Skeletal muscle tissue (tissue), 3 donors: ENCODE measurements at regions not wholly inside any gene's neighbourhood (a gene's known extent, or its start where the extent isn't known, plus 50 kb on each side); places are given as distances from the start of the nearest gene placed in this dataset.

Source experiments
- H3K27ac ChIP-seq: one replicate; pipeline ENCODE4 v1.7.0; 2013; ENCODE audit warnings: mild to moderate bottlenecking, low read depth, low read length, inconsistent platforms
- H3K27me3 ChIP-seq, 3 donors: one replicate each; pipeline ENCODE4 v1.7.0; 2013; ENCODE audit warnings: low read length in 3 of 3; ENCODE audit not compliant: control insufficient read depth in 3 of 3, insufficient read depth in 3 of 3
- H3K36me3 ChIP-seq, 3 donors: one replicate each; pipeline ENCODE4 v1.7.0; 2013; ENCODE audit warnings: low read length in 3 of 3; ENCODE audit not compliant: control insufficient read depth in 3 of 3, insufficient read depth in 3 of 3
- H3K4me1 ChIP-seq, 3 donors: one replicate each; pipeline ENCODE4 v1.7.0; 2013; ENCODE audit warnings: low read length in 3 of 3, mild to moderate bottlenecking in 3 of 3; ENCODE audit not compliant: control insufficient read depth in 3 of 3, insufficient read depth in 3 of 3
- H3K4me3 ChIP-seq, 3 donors: one replicate each; pipeline ENCODE4 v1.7.0; 2013; ENCODE audit warnings: low read length in 3 of 3
- H3K9ac ChIP-seq, 3 donors: one replicate each; pipeline ENCODE4 v1.7.0; 2013; ENCODE audit warnings: low read length in 3 of 3, mild to moderate bottlenecking in 3 of 3, moderate library complexity in 2 of 3, low read depth in 1 of 3
- H3K9me3 ChIP-seq, 3 donors: one replicate each; pipeline ENCODE4 v1.7.0; 2013; ENCODE audit warnings: low read length in 3 of 3; ENCODE audit not compliant: control insufficient read depth in 3 of 3
- donor health status: Osteomylitis.

DNA sequence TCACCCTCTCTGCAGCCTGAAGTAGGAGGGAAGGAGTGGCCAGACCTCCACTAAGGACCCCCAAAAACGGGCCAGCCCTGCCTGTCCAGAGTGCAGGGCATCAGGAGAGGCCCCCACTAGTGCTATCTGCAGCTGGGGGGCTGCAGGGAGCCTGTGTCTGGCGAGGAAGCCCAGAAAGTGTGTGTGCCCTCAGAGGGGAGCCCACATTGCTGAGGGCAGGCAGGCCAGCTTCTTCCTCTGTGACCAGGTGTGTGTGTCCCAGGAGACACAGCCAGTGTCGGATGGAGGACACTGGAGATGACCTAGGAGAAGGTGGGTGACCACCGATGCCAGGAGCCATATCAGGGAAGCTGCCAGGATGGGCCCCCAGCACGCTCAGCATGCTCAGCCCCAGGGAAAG is 218.7 kb downstream of the IRX2 start:
- no peaks in the 10 kb centered on the region for H3K4me1 ChIP-seq
- H3K27ac ChIP-seq: no peak overlapping the region
- no peak overlapping the region for H3K4me3 ChIP-seq
- H3K27me3 ChIP-seq: peaks cover 0 to 2% (median 0%) of the 10 kb centered on the region in 3 donors
- H3K9ac ChIP-seq: no peak overlapping the region
- no peaks in the 10 kb centered on the region for H3K36me3 ChIP-seq
- H3K9me3 ChIP-seq: peaks cover 0 to 6% (median 2%) of the 10 kb centered on the region in 3 donors

DNA sequence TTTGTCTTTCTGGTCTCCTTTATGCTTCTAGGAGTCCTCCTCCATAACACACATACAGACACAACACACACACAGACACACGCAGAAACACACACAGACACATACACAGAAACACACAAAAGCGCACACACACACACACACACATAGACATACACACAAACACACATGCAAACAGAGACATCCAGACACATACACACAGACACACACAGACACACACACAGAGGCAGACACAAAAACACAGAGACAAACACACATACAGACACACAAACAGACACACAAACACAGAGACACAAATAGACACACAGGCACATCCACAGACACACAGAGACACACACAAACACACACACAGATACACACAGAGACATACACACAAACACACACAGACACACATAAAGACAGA is 220.2 kb downstream of the IRX2 start:
- Histone ChIP-seq H3K9ac (no peak overlapping the region), H3K36me3 (no peaks in the 10 kb centered on the region), H3K9me3 (peaks cover 0 to 7% (median 2%) of the 10 kb centered on the region in 3 donors), H3K4me1 (no peaks in the 10 kb centered on the region), H3K27ac (no peak overlapping the region), H3K4me3 (no peak overlapping the region), H3K27me3 (peaks cover 0 to 2% (median 0%) of the 10 kb centered on the region in 3 donors)

DNA sequence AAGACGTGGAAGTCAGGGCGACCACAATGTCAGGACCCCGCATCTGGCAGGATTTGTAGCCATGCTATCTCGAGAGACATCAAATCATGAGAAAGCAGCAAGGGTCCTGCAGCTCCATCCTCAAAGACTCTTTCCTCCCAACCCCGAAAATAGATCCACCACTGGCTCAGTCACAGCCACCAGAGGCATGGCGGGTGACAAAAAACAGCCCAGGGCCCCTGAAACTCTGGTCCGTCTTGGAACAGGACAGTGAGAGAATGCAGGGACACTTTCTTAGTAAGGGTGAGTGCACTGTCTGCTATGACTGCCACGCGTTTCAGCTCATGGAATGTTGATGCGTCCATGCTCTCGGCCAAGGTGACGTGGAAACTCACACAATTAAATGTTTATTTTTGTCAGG is 220.9 kb downstream of the IRX2 start:
- Histone ChIP-seq H3K27ac (no peak overlapping the region), H3K36me3 (no peaks in the 10 kb centered on the region), H3K9me3 (peaks cover 0 to 7% (median 2%) of the 10 kb centered on the region in 3 donors), H3K9ac (no peak overlapping the region), H3K27me3 (no peaks in the 10 kb centered on the region), H3K4me3 (no peak overlapping the region), H3K4me1 (no peaks in the 10 kb centered on the region)

DNA sequence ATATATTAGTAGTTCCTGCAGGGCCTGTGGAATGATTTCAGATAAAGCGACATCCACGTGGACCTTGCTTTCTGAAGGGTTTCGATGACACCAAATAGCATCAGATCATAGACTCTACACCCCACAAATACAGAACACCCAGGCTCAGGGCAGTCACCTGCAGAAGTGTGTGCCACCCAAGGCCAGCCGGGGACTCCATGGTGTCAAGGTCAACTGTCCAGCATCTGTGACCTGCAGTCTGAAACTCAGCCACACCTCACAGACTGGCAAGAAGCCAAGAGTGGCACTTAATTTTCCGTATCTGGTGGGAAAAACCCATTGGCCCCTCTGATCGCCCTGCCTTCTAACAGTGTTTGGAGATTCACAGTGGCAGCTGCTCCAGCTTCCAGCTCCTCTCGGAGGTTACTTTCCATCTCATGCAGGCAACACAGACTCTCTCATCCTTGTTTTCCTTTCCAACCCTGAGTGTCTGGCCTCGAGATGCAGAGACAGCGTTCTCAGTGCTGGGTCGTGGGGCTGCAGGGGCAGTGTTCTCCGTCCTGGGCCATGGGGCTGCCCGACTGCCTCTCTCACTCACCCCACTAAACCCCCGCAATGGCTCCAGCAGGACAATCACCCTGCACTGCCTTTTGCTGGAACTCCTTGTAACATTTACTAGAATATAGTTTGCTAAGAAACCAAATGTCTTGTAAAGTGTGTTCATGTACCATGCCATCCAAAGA is 221.9 kb downstream of the IRX2 start:
- H3K27ac ChIP-seq: no peak overlapping the region
- H3K9me3 ChIP-seq: peaks cover 0 to 7% (median 2%) of the 10 kb centered on the region in 3 donors
- H3K4me3 ChIP-seq: no peak overlapping the region
- no peaks in the 10 kb centered on the region for H3K27me3 ChIP-seq
- no peaks in the 10 kb centered on the region for H3K4me1 ChIP-seq
- no peak overlapping the region for H3K9ac ChIP-seq
- no peaks in the 10 kb centered on the region for H3K36me3 ChIP-seq

DNA sequence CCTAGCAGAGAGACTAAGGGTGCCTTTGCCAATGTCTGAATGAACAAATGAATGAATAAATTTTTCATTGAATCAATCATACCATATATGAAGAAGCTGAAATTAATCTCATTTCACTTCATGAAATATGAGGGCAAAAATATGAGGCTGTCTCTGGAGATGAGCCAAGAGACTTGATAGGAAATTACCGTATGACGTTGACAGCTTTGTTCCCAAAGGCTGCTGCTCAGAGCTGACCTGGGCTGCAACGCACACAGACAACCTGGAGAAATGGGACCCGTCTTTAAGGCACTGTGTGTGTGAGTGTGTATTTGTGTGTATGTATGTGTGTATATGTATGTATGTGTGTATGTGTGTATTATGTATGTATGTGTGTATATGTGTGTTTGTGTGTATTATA is 226.1 kb downstream of the IRX2 start:
- no peak overlapping the region for H3K4me3 ChIP-seq
- no peak overlapping the region for H3K27ac ChIP-seq
- no peaks in the 10 kb centered on the region for H3K27me3 ChIP-seq
- H3K9me3 ChIP-seq: peaks cover 0 to 3% (median 0%) of the 10 kb centered on the region in 3 donors
- no peaks in the 10 kb centered on the region for H3K36me3 ChIP-seq
- H3K9ac ChIP-seq: no peak overlapping the region
- no peaks in the 10 kb centered on the region for H3K4me1 ChIP-seq

DNA sequence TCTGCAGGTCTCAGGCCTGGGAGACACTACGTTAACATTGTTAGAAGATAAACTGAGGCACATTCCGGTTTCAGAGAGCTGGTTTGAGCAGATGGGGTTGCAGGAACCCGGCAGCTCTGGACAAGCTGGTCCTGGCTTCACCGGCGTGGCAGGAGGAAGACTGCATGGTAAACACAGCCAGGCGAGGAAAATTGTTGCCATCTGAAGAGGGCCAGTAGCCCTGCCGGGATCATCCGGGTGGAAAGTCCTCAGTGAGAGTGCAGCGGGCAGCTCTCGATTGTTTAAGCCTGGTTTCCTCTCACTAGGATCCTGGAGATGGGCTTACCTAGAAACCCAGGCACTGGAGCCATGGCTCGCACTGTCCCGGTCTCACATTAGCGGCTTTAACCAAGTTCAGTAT is 226.9 kb downstream of the IRX2 start:
- no peak overlapping the region for H3K9ac ChIP-seq
- no peak overlapping the region for H3K4me3 ChIP-seq
- no peaks in the 10 kb centered on the region for H3K4me1 ChIP-seq
- H3K9me3 ChIP-seq: peaks cover 0 to 3% (median 0%) of the 10 kb centered on the region in 3 donors
- no peaks in the 10 kb centered on the region for H3K27me3 ChIP-seq
- H3K27ac ChIP-seq: no peak overlapping the region
- no peaks in the 10 kb centered on the region for H3K36me3 ChIP-seq

DNA sequence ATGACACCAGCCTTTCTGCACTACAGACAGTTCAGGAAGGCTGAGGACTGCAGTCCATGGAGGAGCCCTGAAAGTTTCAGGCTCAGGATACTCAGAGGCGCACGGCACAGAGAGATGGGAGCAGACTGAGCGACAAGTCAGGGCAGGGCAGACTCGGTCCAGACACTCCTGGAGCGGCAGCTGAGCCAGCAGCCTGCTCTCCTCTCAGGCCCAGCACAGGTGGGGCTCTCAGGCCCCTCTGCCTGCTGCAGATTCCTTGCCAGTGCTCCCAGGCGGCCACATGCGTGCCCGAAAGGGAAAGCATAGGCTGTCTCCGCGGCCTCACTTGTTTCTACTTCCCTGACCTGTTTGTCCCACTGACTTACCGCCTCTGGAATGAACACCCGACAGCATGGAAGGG is 228.3 kb downstream of the IRX2 start:
- no peak overlapping the region for H3K9ac ChIP-seq
- peaks cover 0 to 3% (median 0%) of the 10 kb centered on the region in 3 donors for H3K9me3 ChIP-seq
- H3K27me3 ChIP-seq: no peaks in the 10 kb centered on the region
- H3K27ac ChIP-seq: no peak overlapping the region
- H3K36me3 ChIP-seq: no peaks in the 10 kb centered on the region
- no peaks in the 10 kb centered on the region for H3K4me1 ChIP-seq
- no peak overlapping the region for H3K4me3 ChIP-seq

DNA sequence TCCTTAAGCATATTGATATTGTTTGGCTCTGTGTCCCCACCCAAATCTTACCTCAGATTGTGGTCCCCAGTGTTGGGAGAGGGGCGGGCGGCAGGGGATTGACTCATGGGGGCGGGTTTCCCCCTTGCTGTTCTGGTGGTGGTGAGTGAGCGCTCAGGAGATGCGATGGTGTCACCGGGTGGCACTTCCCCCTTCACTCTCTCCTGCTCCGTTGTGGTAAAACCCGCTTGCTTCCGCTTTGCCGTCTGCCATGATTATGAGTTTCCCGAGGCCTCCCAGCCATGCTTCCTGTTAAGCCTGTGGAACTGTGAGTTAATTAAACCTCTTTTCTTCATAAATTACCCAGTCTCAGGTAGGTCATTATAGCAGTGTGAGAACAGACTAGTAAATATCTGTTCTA is 229.1 kb downstream of the IRX2 start:
- H3K9ac ChIP-seq: no peak overlapping the region
- H3K4me1 ChIP-seq: no peaks in the 10 kb centered on the region
- no peaks in the 10 kb centered on the region for H3K27me3 ChIP-seq
- no peaks in the 10 kb centered on the region for H3K9me3 ChIP-seq
- H3K36me3 ChIP-seq: no peaks in the 10 kb centered on the region
- H3K27ac ChIP-seq: no peak overlapping the region
- H3K4me3 ChIP-seq: no peak overlapping the region

DNA sequence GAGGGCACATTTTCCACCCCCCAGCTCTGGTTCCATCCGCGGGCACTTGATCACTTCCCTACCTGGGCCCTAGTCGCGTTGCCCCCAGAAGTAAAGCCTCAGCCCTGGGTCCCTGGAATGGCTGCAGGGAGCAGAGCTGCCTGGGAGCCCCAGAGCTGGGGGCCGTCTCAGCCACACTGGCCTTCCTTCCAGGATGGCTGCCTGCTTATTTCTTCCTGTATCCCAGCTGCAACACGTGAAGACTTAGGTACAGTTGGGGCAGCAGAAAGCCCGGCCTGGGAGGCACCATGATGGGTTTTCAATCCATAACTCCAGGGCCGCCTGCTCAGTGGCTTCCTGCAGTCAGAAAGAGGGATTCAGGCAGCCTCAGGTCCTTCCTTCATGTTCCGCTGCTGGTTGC is 232.3 kb downstream of the IRX2 start:
- H3K9me3 ChIP-seq: no peaks in the 10 kb centered on the region
- H3K27me3 ChIP-seq: no peaks in the 10 kb centered on the region
- no peak overlapping the region for H3K9ac ChIP-seq
- no peak overlapping the region for H3K4me3 ChIP-seq
- H3K27ac ChIP-seq: no peak overlapping the region
- no peaks in the 10 kb centered on the region for H3K36me3 ChIP-seq
- no peaks in the 10 kb centered on the region for H3K4me1 ChIP-seq

DNA sequence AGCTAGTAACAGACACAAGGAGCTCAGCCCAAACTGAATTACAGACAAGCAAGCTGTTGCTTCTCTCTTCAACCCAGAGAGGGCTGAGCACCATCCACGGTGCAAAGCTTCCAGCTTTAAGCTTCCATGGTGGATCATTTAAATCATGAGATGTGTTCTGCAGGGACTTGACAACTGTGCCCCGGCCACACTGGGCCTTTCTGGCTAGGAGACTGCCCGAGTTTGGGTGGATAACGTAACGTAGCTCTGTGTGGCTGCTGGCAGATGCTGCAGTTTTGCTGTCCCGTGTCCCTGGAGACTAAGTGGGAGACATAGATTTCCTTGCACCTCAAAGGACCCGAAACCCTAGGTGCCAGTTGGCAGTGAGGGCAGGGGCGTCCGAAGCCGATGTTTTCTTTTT is 234.0 kb downstream of the IRX2 start:
- no peaks in the 10 kb centered on the region for H3K4me1 ChIP-seq
- no peak overlapping the region for H3K27ac ChIP-seq
- H3K36me3 ChIP-seq: no peaks in the 10 kb centered on the region
- no peak overlapping the region for H3K4me3 ChIP-seq
- no peak overlapping the region for H3K9ac ChIP-seq
- H3K27me3 ChIP-seq: no peaks in the 10 kb centered on the region
- H3K9me3 ChIP-seq: no peaks in the 10 kb centered on the region
